ENCODE measurements at regions not wholly inside any gene's neighbourhood (a gene's known extent, or its start where the extent isn't known, plus 50 kb on each side); places are given as distances from the start of the nearest gene placed in this dataset.

DNA sequence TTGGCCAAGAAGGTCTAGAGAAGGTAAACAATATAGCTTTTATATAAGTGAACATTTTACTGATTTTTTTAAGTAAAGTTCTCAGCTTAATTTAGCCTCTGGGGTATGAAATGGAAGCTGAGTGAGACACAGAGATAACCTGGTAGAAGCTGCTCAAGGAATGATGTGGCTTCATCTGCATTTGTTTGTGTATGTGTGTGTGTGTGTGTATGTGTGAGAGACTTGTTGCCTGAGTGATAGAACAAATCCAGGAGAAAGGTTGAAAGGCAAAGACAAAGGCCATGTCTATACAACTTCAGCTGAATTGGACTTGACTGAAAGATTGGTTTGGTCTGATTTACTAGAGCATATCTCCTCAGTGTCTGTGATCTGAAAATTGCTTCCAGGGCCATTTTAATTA is 63.6 kb downstream of the PCDH7 start:
- DNase-seq (ENCODE audit: low spot score), result no peak
- in situ Hi-C loops (cut with HindIII; ENCODE audit: low sequenced_read_pairs), result no loop called here

DNA sequence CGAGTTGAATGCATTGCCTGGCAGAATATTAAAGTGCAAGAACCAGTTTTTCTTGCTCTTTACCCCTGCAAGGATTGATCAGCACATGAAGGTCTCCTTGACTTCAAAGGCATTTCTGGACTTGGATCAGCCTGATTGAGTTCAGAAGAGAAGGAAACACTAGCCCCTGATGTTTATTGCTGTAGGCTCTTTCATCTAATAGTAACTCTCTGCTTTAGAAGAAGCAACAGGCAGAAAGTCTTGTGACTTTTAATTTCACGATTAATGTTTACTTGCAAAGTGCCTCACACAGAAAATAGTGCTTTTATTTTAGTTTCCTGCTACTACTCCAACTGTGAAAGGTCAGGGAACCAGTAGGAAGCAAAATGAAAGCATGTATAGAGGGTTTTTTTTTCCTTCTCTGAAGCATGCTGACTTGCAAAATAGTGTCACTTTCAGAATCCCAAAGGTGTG is 69.1 kb downstream of the PCDH7 start:
- in situ Hi-C loops (cut with HindIII; ENCODE audit: low sequenced_read_pairs), result no loop called here
- DNase-seq (ENCODE audit: low spot score), result no peak

DNA sequence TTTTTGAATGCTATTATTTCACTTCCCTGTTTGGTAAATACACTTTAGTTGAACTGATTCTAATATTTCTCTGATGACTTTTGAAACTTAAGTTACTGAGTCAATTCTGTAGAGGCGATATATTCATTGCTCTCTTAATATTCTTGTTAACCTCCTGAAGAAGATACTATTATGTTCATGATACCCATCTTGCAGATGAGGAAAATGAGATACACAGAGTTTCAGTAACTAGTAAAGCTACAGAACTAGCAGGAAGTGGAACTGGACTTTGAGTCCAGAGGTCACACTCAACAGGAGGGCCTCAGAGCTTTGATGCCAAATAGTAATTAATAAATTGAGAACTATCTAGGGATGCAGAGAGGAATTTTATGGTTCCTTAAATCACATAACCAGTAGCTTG is 70.0 kb downstream of the PCDH7 start:
- DNase-seq (ENCODE audit: low spot score), result no peak
- in situ Hi-C loops (cut with HindIII; ENCODE audit: low sequenced_read_pairs), result no loop called here

DNA sequence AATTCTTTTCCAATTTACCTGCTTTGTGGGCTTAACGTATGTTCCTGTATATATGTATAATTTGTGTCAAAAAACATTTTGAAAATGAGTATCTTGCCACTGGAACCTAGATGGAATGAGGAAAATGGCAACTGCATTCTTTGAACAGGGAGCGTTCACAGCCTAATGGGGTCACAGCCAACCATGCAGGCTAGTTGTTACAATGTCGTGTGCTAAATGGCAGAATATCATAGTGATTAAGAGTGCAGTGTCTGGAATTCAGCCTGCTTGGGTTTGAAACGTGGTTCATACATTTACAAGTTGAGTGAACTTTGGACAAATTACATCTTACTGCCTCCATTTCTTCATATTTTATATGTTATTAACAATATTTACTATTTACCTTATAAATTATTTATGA is 70.8 kb downstream of the PCDH7 start:
- no peak for DNase-seq (ENCODE audit: low spot score)
- in situ Hi-C loops (cut with HindIII; ENCODE audit: low sequenced_read_pairs), result no loop called here

DNA sequence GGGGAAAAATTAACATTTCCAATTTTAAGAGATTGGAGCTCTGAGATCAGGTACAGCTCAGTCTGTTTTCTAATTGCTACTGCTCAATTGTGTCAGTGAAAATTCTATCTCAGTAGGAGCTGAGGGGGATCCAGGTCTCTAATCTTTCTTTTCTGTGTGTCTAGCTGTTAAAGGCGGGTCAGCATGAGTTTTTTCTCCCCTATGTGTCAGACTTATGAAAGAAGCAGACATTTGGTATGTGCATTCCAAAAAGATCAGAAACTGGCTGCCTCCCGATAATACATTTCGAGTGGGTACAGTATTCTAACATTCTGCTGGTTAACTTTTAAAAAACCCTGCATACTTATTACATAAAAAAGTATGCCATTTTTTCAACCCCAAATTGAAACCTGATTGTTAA is 72.4 kb downstream of the PCDH7 start:
- no peak for DNase-seq (ENCODE audit: low spot score)
- in situ Hi-C loops (cut with HindIII; ENCODE audit: low sequenced_read_pairs), result no loop called here

DNA sequence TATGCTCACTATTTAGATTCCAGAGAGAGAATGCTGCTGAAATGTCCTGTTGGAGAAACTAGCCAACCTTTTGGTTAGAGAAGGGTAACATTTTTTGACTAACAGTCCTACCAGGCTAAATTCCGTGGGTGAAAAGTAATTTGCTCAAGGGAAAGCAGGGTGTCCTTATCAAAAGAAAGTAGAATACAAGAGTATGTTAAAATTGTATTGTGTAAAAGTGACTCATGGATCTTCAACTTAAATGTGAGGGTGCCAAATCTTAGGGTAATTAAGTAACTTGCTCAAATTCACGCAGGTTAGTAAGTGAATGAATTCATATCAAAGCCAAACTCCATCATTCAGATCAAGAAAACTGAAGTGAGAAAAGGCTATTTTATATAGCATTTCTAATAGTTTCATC is 81.7 kb downstream of the PCDH7 start:
- DNase-seq (ENCODE audit: low spot score), result no peak

DNA sequence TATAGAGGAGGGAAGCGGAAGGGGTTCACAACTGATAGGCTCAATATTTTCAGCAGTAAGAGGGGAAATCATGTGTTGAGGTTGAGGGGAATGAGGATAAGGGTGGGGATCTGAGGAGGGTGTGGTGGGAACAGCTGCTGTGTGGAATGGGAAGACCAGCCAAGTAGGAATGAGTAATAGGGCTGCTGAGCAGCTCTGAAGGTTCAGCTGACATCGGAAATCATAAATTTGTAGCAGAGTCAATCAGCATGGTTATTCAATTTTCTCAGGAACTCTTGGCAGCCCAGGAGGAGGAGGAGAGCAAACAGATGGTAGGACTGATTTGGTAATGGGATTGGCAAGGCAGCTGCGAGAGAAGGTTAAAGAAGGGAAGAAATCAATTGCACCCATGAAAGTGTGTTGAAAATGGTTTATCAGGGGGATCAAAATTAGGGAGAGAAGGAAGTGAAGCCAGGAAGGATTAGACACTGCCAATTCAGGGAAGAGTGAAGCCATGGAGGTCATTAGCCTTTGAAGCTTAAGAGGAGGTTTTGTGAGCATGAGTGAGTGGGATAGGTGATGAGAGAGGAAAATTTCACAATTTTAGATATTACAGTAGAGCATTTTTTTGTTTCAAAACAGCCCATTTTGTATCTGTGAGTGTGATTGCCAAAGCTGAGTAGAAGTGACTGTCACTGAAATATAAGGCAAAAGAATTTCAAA is 82.6 kb downstream of the PCDH7 start:
- no peak for DNase-seq (ENCODE audit: low spot score)
- in situ Hi-C loops (cut with HindIII; ENCODE audit: low sequenced_read_pairs), result no loop called here

More for the DNA sequence above, 81.7 kb downstream of the PCDH7 start:
- in situ Hi-C loops (cut with HindIII; ENCODE audit: low sequenced_read_pairs), result no loop called here

DNA sequence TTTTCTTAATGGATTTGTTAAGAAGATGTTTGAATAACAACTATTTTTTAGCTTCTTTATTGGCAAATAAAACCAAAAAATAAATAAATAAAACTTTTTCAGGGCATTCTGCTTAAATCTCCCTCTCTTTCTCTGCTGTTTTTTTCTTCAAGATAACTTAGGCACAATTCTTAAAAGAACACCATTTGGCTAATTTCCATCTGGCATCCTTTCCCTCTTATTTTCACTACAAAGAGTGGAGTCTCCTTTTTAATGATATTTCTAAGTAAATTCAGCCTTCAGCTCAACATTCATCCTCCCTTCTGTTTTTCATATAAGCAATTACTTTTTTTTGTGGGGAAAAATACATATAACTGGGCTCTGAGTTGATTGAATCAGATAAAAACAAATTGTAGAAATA is 88.1 kb downstream of the PCDH7 start:
- DNase-seq (ENCODE audit: low spot score), result no peak
- in situ Hi-C loops (cut with HindIII; ENCODE audit: low sequenced_read_pairs), result no loop called here

DNA sequence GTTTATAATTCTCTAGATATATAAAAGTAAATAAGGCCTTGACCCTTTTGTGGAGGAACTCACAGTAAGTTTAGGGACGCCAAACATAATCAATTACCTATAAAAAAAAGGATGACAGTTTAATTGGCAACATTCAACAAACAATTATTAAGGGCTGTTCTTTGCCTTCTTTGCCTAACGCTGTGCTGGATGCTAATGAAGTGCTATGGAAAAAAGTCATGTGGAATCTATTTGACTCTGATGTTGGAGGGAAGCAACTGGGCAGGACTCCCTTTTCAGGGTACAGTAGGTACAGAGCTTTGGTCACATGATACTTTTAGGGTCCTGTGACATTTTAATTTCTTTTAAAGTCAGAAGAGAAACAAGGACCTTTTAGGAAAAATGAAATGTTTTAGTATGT is 91.1 kb downstream of the PCDH7 start:
- no peak for DNase-seq (ENCODE audit: low spot score)
- in situ Hi-C loops (cut with HindIII; ENCODE audit: low sequenced_read_pairs), result no loop called here

DNA sequence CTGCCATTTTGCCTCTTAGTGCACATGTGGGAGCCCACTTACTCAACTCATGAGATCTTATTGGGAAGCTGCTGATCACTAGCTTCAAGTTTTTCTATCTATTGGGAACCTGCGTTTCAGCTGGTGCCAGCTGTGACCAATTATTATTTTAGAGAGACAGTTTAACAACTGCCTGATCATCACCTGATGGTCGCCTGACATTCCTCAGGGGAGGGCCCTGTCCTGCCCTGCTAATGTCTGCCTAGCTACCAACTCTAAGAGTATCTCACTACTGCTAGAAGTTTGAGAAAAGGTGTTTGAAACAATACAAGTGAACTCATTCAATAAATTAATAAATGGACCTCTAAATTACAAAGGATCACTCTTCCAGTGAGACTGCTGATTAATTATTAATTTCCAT is 95.5 kb downstream of the PCDH7 start:
- in situ Hi-C loops (cut with HindIII; ENCODE audit: low sequenced_read_pairs), result no loop called here
- no peak for DNase-seq (ENCODE audit: low spot score)

DNA sequence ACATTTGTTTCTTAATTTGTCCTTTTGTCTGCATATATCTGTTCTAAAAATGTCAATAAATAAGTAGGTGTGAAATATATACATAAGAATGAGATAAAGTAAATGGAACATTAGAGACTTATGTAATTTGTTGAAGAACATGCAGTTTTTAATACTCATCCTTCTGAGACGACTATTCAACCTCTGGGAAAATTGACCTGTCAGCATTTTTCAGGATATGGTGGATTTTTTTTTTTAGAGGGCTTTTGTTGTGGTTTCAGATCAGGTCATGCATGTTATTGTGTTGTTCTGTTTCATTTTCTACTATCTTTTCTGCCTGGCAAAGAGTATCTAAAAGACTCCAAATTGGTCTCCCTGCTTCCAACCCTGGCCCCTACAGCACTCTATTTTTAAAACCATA is 97.3 kb downstream of the PCDH7 start:
- no peak for DNase-seq (ENCODE audit: low spot score)
- in situ Hi-C loops (cut with HindIII; ENCODE audit: low sequenced_read_pairs), result no loop called here

DNA sequence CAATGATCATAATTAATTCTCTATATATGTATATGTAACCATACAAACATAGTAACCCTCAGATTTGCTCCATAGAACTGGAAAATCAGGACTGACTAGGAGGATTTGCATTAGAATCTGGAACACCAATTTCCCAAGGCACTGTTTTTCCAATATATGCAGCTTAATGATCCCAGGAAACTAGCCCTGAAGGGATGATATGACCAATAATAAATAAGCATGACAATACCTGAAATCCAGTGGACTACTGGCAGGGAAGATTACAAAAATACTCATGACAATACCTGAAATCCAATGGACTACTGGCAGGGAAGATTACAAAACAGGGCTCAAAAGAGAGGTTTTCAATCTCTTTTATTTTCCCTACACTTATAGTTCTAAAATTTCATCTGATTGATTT is 98.4 kb downstream of the PCDH7 start:
- DNase-seq (ENCODE audit: low spot score), result no peak
- in situ Hi-C loops (cut with HindIII; ENCODE audit: low sequenced_read_pairs), result no loop called here

DNA sequence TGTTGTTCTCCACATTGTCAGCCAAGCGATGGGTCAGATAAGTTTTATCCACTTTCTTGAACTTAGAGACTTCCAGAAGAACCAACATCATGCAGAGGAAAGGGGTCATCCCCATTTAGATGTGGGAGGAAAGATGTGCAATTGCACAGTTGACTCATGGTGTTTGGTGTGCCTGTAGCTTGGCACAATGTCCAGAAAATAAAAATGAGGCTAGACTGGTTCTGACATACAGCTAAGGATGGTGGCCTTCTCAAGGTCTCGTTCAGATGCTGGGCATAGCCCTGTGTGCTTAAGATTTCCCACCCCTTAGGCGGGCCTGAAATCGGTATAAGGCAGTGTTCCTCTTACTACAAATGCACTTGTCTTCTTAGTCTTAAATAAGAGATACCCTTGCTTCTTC is 101.1 kb downstream of the PCDH7 start:
- no peak for DNase-seq (ENCODE audit: low spot score)
- in situ Hi-C loops (cut with HindIII; ENCODE audit: low sequenced_read_pairs), result no loop called here

DNA sequence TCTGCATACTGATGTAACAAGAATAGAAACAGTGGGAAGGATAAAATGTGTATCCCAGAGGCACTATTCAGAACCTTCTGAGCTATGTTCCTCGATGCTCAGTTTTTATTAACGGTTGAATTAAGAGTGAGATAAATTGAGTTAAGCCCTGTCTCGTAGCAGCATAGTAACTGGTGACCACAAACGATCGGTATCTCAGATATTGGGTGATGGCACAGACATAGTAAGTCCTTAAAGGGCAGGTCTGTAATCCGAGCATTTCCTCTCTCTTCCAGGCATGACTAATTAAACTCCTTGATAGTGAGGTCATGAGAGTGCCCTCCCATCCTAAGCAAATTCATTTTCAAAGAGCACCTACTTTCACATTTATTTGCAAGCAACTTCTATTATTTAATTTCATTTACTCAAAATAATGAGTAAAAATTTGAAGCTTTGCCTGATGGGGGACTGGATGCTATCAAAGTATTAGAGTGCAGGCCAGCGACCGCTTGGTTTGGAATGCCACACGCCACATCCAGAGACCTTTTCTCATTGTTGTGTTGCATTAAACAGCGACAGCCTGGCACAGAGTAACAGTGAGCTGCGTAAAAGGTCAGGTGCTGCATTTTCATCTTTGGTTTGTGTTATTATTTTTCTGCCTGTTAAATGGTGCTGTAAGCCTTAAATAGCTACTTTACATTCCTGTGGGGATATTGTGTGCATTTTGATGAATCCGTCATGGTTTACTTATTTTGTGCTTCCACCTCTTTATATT is 101.9 kb downstream of the PCDH7 start:
- DNase-seq (ENCODE audit: low spot score), result no peak
- in situ Hi-C loops (cut with HindIII; ENCODE audit: low sequenced_read_pairs), result no loop called here

DNA sequence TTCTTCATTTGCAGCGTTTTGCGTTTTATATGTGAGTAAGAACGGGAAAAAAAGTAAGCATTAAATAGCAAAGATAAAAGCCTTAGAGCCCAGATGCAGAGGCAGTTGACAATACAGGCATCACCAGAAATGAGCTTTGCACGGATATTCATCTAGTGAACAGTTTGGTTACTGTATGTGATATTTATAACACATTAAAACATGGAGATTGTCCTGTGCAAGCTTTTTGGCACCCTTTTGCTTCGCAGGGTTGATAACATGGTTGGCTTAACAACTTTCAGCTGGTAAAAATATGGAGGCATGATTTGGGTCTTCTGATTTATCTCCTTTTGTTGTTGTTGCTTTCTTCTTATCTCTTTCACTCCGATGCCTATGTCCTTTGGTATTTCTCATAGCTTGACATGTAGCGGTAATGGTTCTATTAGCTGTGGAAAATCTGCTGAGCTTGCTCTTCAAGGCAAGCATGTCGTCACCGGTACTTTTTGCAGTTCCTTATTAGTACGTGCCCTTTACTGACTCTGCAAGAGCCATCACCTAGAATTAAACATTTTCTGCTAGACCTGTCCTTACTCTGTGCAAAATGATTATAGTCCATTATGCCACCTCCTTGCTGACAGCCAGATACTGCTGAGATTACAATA is 102.9 kb downstream of the PCDH7 start:
- in situ Hi-C loops (cut with HindIII; ENCODE audit: low sequenced_read_pairs), result no loop called here
- DNase-seq (ENCODE audit: low spot score), result no peak

DNA sequence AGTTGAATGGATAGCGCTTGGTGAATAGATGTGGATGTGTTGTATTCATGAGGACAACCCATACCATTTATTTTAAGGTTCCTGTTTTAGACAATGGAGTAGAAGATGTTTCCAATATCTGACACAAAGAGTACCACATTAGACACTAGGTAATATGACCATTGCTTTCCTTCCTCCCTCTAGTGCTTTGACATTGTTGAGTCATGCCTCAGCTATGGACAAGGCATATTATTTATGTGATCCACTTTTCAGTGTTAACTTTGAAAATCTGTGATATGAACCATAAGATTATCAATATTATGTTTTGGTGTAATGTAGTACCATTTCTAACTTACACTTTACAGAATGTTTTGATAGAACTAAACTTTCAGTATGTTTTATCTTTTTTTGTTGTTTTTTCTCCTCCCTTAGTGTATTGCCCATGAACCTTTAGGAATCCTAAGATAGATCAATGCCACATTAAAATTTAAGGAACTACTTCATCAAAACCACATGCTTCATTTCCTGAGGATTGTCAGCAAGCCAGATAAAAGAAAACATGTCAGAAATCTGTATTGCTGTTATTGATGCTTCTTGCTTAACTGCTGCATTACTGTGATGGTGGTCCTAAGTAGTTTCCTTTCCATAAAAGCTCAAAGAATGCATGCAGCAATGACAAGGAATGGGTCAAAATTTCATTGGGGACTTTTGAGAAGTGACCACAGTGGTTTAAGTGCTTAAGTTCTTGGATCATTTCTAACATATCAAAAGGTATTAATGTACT is 105.0 kb downstream of the PCDH7 start:
- DNase-seq (ENCODE audit: low spot score), result no peak
- in situ Hi-C loops (cut with HindIII; ENCODE audit: low sequenced_read_pairs), result no loop called here

DNA sequence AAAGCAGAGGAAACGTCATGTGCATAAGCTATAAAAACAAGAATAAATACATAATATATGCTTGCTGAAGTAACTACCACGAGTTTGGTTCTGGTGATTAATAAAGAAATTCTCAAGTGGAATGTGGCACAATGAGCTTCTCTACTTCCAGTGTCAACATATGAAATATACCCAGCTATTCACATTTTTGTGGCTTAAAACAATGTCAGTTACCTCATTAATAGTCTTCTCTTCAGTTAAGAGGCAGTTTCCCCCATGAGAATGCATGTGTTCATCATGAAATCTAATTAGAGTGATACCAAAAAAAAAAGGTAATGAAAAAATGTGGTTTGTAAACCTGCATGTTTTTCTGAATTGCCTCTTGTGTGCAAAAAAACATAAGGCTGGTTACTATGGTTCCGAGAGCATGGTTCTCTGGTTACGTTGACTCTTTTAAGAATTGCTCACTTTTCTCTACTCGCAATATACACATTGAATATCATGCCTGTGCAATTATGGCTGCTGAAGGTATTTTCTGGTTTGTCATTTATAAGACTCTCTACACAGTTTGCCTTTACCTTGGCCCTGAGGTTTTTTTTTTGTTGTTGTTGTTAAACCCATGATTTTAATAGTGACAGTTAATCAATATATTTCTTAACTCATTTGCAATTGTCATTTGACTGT is 108.2 kb downstream of the PCDH7 start:
- DNase-seq (ENCODE audit: low spot score), result no peak
- in situ Hi-C loops (cut with HindIII; ENCODE audit: low sequenced_read_pairs), result no loop called here

DNA sequence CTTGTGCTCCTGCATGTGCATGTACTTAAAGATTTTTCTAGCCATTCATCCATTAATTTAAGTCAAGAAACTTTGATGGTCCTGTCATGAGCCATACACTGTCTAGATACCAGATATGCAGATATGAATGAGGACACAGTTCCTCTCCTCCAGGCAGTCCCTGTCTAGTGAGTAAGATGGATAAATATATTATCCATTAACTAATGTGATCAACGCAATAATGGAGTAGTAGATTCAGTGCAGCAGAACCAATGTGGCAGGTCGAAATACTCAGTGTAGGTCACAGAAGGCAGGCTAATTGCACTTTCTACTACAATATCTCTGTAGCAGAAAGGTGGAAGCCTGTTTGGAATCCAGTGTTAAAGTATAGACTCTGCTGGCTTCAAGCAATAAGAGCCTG is 112.5 kb downstream of the PCDH7 start:
- no peak for DNase-seq (ENCODE audit: low spot score)
- in situ Hi-C loops (cut with HindIII; ENCODE audit: low sequenced_read_pairs), result no loop called here

DNA sequence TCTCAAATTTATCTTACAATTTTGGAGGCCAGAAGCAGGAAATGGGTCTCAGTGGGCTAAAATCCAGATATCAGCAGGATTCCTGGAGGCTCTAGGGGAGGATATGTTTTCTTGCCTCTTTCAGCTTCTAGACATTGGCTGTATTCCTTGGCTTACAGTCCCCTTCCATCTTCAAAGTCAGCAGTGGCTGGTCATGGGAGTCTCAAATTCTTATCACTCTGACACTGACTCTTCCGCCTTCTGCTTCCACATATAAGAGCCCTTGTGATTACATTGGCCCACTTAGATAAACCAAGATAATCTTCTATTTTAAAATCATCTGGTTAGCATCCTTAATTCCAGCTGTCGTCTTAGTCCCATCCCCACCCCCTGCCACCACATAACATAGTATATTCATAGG is 113.0 kb downstream of the PCDH7 start:
- no peak for DNase-seq (ENCODE audit: low spot score)
- in situ Hi-C loops (cut with HindIII; ENCODE audit: low sequenced_read_pairs), result no loop called here

All from G401 (cell line).